Adrenal gland (tissue), 5 donors: ENCODE measurements at regions not wholly inside any gene's neighbourhood (a gene's known extent, or its start where the extent isn't known, plus 50 kb on each side); places are given as distances from the start of the nearest gene placed in this dataset.

Experiments
- CTCF ChIP-seq, 6 experiments: fragments of 450-650 bp in 4 of 6; fragments of 200-600 bp in 2 of 6; sonication (generic) in 1 of 6; IDR thresholded peaks; 1 replicate in 5 of 6; 2 replicates in 1 of 6; pipeline versions ENCODE4 v1.5.1 to v1.8.0; 2016 to 2021; ENCODE audit warnings: antibody characterized with exemption in 6 of 6, mild to moderate bottlenecking in 2 of 6, moderate library complexity in 1 of 6
- POLR2A ChIP-seq, 2 donors: fragments of 450-650 bp; IDR thresholded peaks; one replicate each; pipeline ENCODE4 v1.6.1; 2017; ENCODE audit warnings: antibody characterized with exemption in 2 of 2, mild to moderate bottlenecking in 2 of 2, moderate library complexity in 1 of 2
- donor health status: DM: no; HTN: no; CAD: no.

DNA sequence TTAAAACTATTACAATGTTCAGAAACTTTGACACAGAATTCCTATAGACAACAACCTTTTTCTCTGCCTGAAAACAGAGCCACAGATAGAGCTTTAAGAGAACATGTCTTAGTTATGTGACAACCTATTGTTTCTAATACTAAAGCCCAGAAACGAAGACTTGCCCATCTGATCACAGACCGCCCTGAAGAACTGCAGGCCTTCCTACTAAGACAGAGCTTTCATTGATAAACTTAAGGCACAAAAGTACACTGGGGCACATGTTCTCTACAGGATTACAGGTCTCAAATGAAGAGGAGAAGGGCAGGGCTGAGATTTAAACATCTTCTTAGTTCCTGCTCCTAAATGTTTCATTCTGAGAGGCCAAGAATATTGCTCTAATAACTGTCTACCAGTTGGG lies 452.7 kb downstream of the KCNT2 start:
- no peak for TF ChIP-seq CTCF (IDR thresholded peaks at IDR 0.05)
- TF ChIP-seq POLR2A (IDR thresholded peaks at IDR 0.05): no peak
